ENCODE measurements at regions not wholly inside any gene's neighbourhood (a gene's known extent, or its start where the extent isn't known, plus 50 kb on each side); places are given as distances from the start of the nearest gene placed in this dataset.

DNA sequence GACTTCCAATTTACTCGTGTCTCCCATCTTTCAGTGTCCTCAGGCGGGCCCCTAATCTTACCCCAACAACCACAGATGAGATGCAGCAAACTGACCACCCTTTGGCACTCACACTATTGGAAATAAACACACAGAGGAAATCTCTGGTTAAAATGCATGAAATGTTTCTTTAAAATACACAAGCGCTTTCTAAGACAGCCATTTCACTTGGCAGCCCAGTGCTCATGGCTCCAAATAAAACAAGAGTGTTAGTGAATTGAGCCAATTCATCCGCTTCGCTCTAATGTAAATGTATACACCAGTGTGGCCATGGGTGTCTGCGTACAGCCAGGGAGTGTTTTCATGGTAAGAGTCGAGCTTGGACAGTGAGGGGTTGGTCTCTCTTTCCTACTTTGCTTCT lies 282.9 kb downstream of the CLIC5 start:
- TF ChIP-seq POLR2A (IDR thresholded peaks at IDR 0.05) (no peak), POLR2AphosphoS5 (IDR thresholded peaks at IDR 0.05; ENCODE audit: insufficient read depth in 1 of 2, low read depth in 1 of 2) (no peak)
- TF ChIP-seq, protein P1, sequence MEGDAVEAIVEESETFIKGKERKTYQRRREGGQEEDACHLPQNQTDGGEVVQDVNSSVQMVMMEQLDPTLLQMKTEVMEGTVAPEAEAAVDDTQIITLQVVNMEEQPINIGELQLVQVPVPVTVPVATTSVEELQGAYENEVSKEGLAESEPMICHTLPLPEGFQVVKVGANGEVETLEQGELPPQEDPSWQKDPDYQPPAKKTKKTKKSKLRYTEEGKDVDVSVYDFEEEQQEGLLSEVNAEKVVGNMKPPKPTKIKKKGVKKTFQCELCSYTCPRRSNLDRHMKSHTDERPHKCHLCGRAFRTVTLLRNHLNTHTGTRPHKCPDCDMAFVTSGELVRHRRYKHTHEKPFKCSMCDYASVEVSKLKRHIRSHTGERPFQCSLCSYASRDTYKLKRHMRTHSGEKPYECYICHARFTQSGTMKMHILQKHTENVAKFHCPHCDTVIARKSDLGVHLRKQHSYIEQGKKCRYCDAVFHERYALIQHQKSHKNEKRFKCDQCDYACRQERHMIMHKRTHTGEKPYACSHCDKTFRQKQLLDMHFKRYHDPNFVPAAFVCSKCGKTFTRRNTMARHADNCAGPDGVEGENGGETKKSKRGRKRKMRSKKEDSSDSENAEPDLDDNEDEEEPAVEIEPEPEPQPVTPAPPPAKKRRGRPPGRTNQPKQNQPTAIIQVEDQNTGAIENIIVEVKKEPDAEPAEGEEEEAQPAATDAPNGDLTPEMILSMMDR (IDR thresholded peaks at IDR 0.05), result no peak

Measured in vagina (tissue), 2 donors.